Nephron (organoid): ENCODE measurements at regions not wholly inside any gene's neighbourhood (a gene's known extent, or its start where the extent isn't known, plus 50 kb on each side); places are given as distances from the start of the nearest gene placed in this dataset.

Source experiments
- H3K27ac Mint-ChIP-seq, 3 experiments: 2 replicates each; pipeline ENCODE4 v1.8.0; 2020; ENCODE audit warnings: mixed read lengths in 3 of 3, mild to moderate bottlenecking in 2 of 3, moderate library complexity in 1 of 3
- H3K27me3 Mint-ChIP-seq: 2 replicates; pipeline ENCODE4 v1.8.0; 2021; ENCODE audit warnings: low read depth, mild to moderate bottlenecking, moderate library complexity, mixed read lengths
- H3K36me3 Mint-ChIP-seq: 2 replicates; pipeline ENCODE4 v1.8.0; 2020; ENCODE audit warnings: low read depth, mixed read lengths
- H3K4me1 Mint-ChIP-seq: 2 replicates; pipeline ENCODE4 v1.8.0; 2020; ENCODE audit warnings: mixed read lengths
- H3K4me3 Mint-ChIP-seq, 3 experiments: 2 replicates each; pipeline ENCODE4 v1.8.0; 2020; ENCODE audit warnings: mild to moderate bottlenecking in 3 of 3, mixed read lengths in 3 of 3, moderate library complexity in 2 of 3
- H3K9me3 Mint-ChIP-seq: 2 replicates; pipeline ENCODE4 v1.8.0; 2020; ENCODE audit warnings: mixed read lengths
- CTCF ChIP-seq, 3 experiments: fragments of 200-600 bp; sonication (generic); IDR thresholded peaks; one replicate each; pipeline ENCODE4 v1.5.0; 2021; ENCODE audit warnings: antibody characterized with exemption in 3 of 3; ENCODE audit not compliant: unreplicated experiment in 3 of 3

- Mint-ChIP-seq H3K4me3 (no peak overlapping the region), H3K4me1 (no peaks in the 10 kb centered on the region), H3K27me3 (peaks cover 7% of the 10 kb centered on the region), H3K27ac (no peak overlapping the region), H3K9me3 (no peaks in the 10 kb centered on the region), H3K36me3 (no peaks in the 10 kb centered on the region)
- no peak for TF ChIP-seq CTCF (IDR thresholded peaks at IDR 0.05; ENCODE audit: unreplicated experiment in 3 of 3)
Measured at GRCh38 chr15:88980498-88980897, 67.3 kb upstream of the MFGE8 start.

- H3K4me3 Mint-ChIP-seq = no peak overlapping the region
- H3K27me3 Mint-ChIP-seq = peaks cover 7% of the 10 kb centered on the region
- H3K27ac Mint-ChIP-seq = peak overlapping the region in 1 of 3 experiments; percentile 24
- no peaks in the 10 kb centered on the region for H3K4me1 Mint-ChIP-seq
- no peaks in the 10 kb centered on the region for H3K36me3 Mint-ChIP-seq
- H3K9me3 Mint-ChIP-seq = no peaks in the 10 kb centered on the region
- TF ChIP-seq CTCF (IDR thresholded peaks at IDR 0.05; ENCODE audit: unreplicated experiment in 3 of 3) = no peak
Measured at GRCh38 chr15:88981244-88982215, 68.4 kb upstream of the MFGE8 start.

- Mint-ChIP-seq H3K27ac (no peak overlapping the region), H3K36me3 (no peaks in the 10 kb centered on the region), H3K9me3 (no peaks in the 10 kb centered on the region), H3K27me3 (peaks cover 9% of the 10 kb centered on the region), H3K4me3 (no peak overlapping the region), H3K4me1 (no peaks in the 10 kb centered on the region)
- no peak for TF ChIP-seq CTCF (IDR thresholded peaks at IDR 0.05; ENCODE audit: unreplicated experiment in 3 of 3)
Measured at GRCh38 chr15:88982304-88982945, 69.2 kb upstream of the MFGE8 start.

GRCh38 chr15:88982946-88983342 is 69.8 kb upstream of the MFGE8 start:
- H3K27me3 Mint-ChIP-seq = peaks cover 14% of the 10 kb centered on the region
- H3K9me3 Mint-ChIP-seq = no peaks in the 10 kb centered on the region
- no peak overlapping the region for H3K27ac Mint-ChIP-seq
- H3K36me3 Mint-ChIP-seq = no peaks in the 10 kb centered on the region
- TF ChIP-seq CTCF (IDR thresholded peaks at IDR 0.05; ENCODE audit: unreplicated experiment in 3 of 3) = no peak
- H3K4me1 Mint-ChIP-seq = no peaks in the 10 kb centered on the region
- H3K4me3 Mint-ChIP-seq = no peak overlapping the region

- H3K36me3 Mint-ChIP-seq = no peaks in the 10 kb centered on the region
- H3K4me3 Mint-ChIP-seq = no peak overlapping the region
- no peak for TF ChIP-seq CTCF (IDR thresholded peaks at IDR 0.05; ENCODE audit: unreplicated experiment in 3 of 3)
- no peak overlapping the region for H3K27ac Mint-ChIP-seq
- H3K4me1 Mint-ChIP-seq = no peaks in the 10 kb centered on the region
- H3K9me3 Mint-ChIP-seq = no peaks in the 10 kb centered on the region
- H3K27me3 Mint-ChIP-seq = peaks cover 14% of the 10 kb centered on the region
Measured at GRCh38 chr15:88983861-88984429, 70.8 kb upstream of the MFGE8 start.
